ENCODE measurements at regions not wholly inside any gene's neighbourhood (a gene's known extent, or its start where the extent isn't known, plus 50 kb on each side); places are given as distances from the start of the nearest gene placed in this dataset.

GRCh38 chr4:18635531-18635930 lies 614.0 kb upstream of the LCORL start:
- Histone ChIP-seq H3K27me3 (no peaks in the 10 kb centered on the region), H3K27ac (no peak overlapping the region), H3K4me1 (no peaks in the 10 kb centered on the region), H3K4me3 (no peak overlapping the region), H3K36me3 (no peaks in the 10 kb centered on the region), H3K9me3 (no peaks in the 10 kb centered on the region)
- WGBS, 2 donors: 56 to 57% methylated on average over 3 of the region's 3 CpGs
- TF ChIP-seq, protein P1, sequence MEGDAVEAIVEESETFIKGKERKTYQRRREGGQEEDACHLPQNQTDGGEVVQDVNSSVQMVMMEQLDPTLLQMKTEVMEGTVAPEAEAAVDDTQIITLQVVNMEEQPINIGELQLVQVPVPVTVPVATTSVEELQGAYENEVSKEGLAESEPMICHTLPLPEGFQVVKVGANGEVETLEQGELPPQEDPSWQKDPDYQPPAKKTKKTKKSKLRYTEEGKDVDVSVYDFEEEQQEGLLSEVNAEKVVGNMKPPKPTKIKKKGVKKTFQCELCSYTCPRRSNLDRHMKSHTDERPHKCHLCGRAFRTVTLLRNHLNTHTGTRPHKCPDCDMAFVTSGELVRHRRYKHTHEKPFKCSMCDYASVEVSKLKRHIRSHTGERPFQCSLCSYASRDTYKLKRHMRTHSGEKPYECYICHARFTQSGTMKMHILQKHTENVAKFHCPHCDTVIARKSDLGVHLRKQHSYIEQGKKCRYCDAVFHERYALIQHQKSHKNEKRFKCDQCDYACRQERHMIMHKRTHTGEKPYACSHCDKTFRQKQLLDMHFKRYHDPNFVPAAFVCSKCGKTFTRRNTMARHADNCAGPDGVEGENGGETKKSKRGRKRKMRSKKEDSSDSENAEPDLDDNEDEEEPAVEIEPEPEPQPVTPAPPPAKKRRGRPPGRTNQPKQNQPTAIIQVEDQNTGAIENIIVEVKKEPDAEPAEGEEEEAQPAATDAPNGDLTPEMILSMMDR (IDR thresholded peaks at IDR 0.05): no peak
- FAIRE-seq (no peak), ATAC-seq (no peak), DNase-seq (no peak)
- intact Hi-C loops (cut with DNase I): no loop called here

GRCh38 chr4:18631586-18631985 lies 610.0 kb upstream of the LCORL start:
- Histone ChIP-seq H3K4me1 (no peaks in the 10 kb centered on the region), H3K27ac (no peak overlapping the region), H3K36me3 (no peaks in the 10 kb centered on the region), H3K4me3 (no peak overlapping the region), H3K9me3 (no peaks in the 10 kb centered on the region), H3K27me3 (no peaks in the 10 kb centered on the region)
- FAIRE-seq (no peak), ATAC-seq (no peak), DNase-seq (no peak)
- TF ChIP-seq, protein P1 (IDR thresholded peaks at IDR 0.05): no peak
- intact Hi-C loops (cut with DNase I): no loop called here

DNA sequence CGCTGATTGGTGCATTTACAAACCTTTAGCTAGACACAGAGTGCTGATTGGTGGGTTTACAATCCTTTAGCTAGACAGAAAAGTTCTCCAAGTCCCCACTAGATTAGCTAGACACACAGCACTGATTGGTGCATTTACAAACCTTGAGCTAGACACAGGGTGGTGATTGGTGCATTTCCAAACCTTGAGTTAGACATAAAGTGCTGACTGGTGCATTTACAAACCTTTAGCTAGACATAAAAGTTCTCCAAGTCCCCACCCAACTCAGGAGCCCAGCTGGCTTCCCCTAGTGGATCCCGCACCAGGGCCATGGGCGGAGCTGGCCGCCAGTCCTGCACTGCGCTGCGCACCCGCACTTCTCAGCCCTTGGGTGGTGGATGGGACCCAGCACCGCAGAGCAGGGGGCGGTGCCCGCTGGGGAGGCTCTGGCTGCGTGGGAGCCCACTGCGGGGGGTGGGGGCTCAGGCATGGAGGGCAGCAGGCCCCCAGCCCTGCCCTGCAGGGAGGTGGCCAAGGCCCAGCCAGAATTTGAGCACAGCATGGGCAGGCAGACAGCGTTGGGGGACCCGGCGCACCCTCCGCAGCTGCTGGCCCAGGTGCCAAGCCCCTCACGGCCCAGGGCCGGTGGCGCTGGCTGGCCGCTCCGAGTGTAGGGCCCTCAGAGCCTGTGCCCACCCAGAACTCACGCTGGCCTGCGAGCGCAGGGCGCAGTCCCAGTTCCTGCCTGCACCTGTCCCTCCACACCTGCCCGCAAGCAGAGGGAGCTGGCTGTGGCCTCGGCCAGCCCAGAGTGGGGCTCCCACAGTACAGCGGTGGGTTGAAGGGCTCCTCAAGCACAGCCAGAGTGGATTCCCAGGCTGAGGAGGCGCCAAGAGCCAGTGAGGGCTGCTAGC lies 608.9 kb upstream of the LCORL start:
- no peaks in the 10 kb centered on the region for H3K4me1 ChIP-seq
- no peaks in the 10 kb centered on the region for H3K36me3 ChIP-seq
- peak in 1 of 6 donors; percentile 53 for DNase-seq
- WGBS, 2 donors: 87 to 91% methylated on average over 26 to 29 of the region's 29 CpGs
- no peaks in the 10 kb centered on the region for H3K27me3 ChIP-seq
- intact Hi-C loops (cut with DNase I): no loop called here
- H3K4me3 ChIP-seq: no peak overlapping the region
- no peak for FAIRE-seq
- no peaks in the 10 kb centered on the region for H3K9me3 ChIP-seq
- no peak overlapping the region for H3K27ac ChIP-seq
- no peak for ATAC-seq
- TF ChIP-seq, protein P1 (IDR thresholded peaks at IDR 0.05): no peak

GRCh38 chr4:18627447-18628005 lies 606.0 kb upstream of the LCORL start:
- intact Hi-C loops (cut with DNase I): no loop called here
- H3K27me3 ChIP-seq: no peaks in the 10 kb centered on the region
- H3K27ac ChIP-seq: no peak overlapping the region
- H3K4me3 ChIP-seq: no peak overlapping the region
- FAIRE-seq (no peak), ATAC-seq (no peak), DNase-seq (no peak)
- no peaks in the 10 kb centered on the region for H3K36me3 ChIP-seq
- TF ChIP-seq, protein P1 (IDR thresholded peaks at IDR 0.05): no peak
- WGBS, 2 donors: 74% methylated on average over 2 of the region's 2 CpGs
- no peaks in the 10 kb centered on the region for H3K9me3 ChIP-seq
- no peaks in the 10 kb centered on the region for H3K4me1 ChIP-seq

DNA sequence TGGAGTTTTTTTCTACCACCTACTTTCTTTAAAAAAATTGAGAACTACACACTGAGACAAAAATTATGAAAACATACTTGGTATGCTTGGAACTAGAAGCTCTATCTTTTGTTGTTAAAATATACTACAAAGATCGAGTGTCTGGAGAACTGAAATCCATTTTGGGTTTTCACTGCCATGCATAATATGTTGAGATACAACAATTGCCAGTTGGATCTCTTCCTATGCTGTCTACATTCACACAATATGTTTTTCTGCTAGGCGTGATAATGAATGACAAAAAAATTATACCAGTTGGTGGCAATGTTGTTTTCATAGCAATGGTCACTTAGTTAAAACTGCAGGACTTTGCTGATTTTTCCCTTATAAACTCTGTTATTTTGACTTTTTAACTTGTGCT lies 605.4 kb upstream of the LCORL start:
- Histone ChIP-seq H3K27me3 (no peaks in the 10 kb centered on the region), H3K4me1 (no peaks in the 10 kb centered on the region), H3K9me3 (no peaks in the 10 kb centered on the region), H3K27ac (no peak overlapping the region), H3K4me3 (no peak overlapping the region), H3K36me3 (no peaks in the 10 kb centered on the region)
- ATAC-seq: no peak
- FAIRE-seq: no peak
- intact Hi-C loops (cut with DNase I): no loop called here
- 39 to 63% methylated on average over 2 of the region's 2 CpGs for WGBS, 2 donors
- TF ChIP-seq, protein P1 (IDR thresholded peaks at IDR 0.05): no peak
- no peak for DNase-seq
